GM21723 (cell line): ENCODE measurements at regions not wholly inside any gene's neighbourhood (a gene's known extent, or its start where the extent isn't known, plus 50 kb on each side); places are given as distances from the start of the nearest gene placed in this dataset.

Experiments used
- ATAC-seq: cut with Tn5 transposase; IDR thresholded peaks from one replicate; pipeline ENCODE4 v1.9.1; 2021; ENCODE audit warnings: mild to moderate bottlenecking, moderate library complexity; ENCODE audit not compliant: unreplicated experiment

GRCh38 chr2:144248350-144249034 is 271.4 kb downstream of the ZEB2 start:
- peak; percentile 37 for ATAC-seq

GRCh38 chr2:144244938-144245337 is 275.0 kb downstream of the ZEB2 start:
- ATAC-seq, result no peak

- no peak for ATAC-seq
Observed at GRCh38 chr2:144242311-144242710, 277.6 kb downstream of the ZEB2 start.

- ATAC-seq, result no peak
Observed at GRCh38 chr2:144241801-144242200, 278.1 kb downstream of the ZEB2 start.

GRCh38 chr2:144240656-144241339 is 279.1 kb downstream of the ZEB2 start:
- peak; percentile 91 for ATAC-seq

- no peak for ATAC-seq
Observed at GRCh38 chr2:144239726-144240125, 280.2 kb downstream of the ZEB2 start.

GRCh38 chr2:144239306-144239705 is 280.6 kb downstream of the ZEB2 start:
- ATAC-seq, result no peak

DNA sequence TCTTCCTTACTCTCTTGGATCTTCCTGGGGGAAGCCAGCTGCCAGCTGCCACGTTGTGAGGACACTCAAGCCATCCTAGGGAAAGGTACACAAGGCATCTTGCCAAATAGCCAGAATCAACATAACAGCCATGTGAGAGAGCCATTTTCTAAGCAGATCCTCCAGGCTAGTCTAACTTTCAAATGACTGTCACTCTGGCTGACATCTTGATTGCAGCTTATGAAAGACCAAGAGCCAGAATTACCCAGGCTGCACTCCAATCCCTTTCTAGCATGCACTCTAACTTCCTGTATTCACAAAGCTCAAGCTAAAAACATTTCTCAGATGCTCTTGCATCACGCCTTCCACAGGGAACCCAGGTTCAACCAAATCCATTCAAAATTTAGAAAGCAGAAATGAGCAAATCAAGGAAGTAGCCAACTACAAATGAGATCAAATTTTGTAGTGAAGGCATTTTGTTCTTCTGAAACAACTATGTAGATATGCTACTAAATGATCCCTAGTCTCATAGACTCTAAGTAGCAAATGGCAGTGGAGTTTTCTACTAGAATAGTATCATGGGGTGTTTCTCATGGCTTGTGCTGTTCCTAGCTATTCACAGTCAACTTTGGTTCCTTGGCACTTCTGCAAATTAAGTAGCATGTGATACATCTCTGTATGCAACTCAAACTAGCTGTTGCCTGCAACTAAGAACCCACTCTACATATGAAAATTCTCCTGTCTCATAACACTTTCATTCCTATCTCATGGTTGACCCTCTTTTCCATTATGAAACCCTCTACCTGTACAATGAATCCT is 281.9 kb downstream of the ZEB2 start:
- ATAC-seq, result no peak

GRCh38 chr2:144237108-144237507 is 282.8 kb downstream of the ZEB2 start:
- ATAC-seq, result no peak

DNA sequence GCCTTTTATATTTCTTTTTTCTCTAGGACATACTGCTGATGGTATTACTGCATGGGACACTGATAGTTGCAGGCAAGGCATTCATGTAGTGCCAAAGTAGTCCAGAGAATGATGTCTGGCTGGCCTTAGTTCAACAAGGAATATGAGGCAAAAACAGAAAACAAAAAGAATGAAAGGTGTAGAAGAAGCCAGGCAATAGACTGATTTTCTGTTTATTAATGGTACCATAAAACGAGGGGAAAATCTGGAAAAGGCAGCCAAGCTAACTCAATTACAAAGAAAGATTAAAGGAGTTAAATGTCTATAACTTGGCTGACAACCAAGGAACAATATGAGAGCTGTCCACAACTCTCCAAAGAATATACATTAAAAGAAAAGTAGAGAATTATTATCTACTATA is 284.9 kb downstream of the ZEB2 start:
- ATAC-seq, result no peak

- ATAC-seq, result no peak
Observed at GRCh38 chr2:144234542-144234871, 285.4 kb downstream of the ZEB2 start.

GRCh38 chr2:144233733-144234541 is 286.0 kb downstream of the ZEB2 start:
- ATAC-seq, result no peak

GRCh38 chr2:144233317-144233716 is 286.6 kb downstream of the ZEB2 start:
- ATAC-seq, result no peak

GRCh38 chr2:144230448-144231085 is 289.4 kb downstream of the ZEB2 start:
- no peak for ATAC-seq

DNA sequence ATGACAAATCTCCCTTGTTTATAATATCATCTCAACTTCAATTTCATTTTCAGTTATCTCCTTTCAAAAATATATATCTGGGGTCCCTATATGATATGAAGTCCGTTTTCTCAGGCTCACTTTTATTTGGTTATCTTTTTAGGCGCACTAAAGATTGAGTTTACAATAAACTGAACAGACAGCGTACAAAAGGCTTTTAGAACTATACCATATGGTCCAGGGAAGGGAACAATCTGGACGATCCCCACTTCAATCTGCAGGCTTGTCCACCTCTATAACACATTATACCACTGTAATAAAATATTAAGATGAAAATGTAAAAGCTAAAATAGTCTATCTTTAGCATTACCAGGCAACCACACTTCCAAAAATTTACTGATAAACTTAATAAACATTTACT is 289.9 kb downstream of the ZEB2 start:
- ATAC-seq, result no peak

DNA sequence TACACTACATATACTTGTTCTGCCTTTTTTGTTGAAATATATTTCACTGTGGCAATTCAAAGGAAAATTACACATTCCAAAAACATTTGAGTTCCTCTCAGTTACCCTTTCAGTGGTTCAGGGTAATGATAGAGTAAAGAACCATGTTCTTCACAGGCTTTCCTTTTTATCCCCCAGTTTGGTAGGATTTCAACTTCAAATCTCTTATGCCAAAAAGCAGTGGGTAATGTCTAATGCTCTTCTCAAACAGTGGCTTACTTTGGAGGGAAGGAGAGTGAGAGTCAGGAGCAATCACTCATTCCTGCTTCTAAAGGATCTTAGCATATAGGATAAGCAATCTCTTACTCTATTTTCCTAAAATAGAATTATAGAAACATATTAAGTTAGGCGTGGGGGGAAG is 290.6 kb downstream of the ZEB2 start:
- ATAC-seq, result no peak

GRCh38 chr2:144227427-144228105 is 292.4 kb downstream of the ZEB2 start:
- no peak for ATAC-seq

DNA sequence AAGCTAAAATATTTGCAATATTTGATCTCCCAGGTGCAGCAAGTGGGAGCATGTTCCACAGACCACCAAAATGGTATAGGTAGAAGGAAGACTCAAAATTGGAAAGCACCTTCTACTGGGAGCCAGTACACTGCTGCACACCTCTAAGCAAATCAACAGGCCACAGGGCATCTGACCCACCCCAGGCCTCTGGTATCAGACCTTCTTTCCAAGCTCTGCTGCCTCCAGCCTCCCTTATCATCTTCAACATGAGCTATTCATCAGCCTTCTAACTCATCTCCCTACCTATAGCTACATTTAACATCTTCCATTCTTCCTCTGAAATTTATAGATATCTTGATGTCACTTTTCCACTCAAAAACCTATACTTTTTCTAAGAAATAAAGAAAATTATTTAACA is 294.8 kb downstream of the ZEB2 start:
- no peak for ATAC-seq

DNA sequence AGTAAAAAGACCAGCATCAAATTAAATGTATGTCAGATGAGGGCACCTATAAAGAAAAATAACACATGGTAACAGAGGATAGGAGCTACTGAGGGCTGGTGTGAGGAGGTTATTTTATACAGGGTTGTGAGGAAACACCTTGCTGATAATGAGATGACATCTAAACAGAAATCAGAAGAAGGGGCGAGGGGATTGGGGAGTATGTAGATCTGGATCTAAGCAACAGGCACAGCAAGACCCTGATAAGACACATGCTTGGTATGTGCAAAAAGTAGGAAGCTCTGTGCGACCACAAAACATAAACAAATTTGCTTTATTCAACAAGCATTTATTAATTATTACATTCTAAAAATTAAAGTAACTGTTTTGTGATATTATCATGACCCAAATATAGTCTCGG is 295.4 kb downstream of the ZEB2 start:
- no peak for ATAC-seq

- ATAC-seq, result no peak
Observed at GRCh38 chr2:144219979-144220378, 299.9 kb downstream of the ZEB2 start.
